ENCODE measurements at regions not wholly inside any gene's neighbourhood (a gene's known extent, or its start where the extent isn't known, plus 50 kb on each side); places are given as distances from the start of the nearest gene placed in this dataset.

- no peak for DNase-seq
Measured at GRCh38 chr3:73783811-73784210, 159.1 kb upstream of the PDZRN3 start.

GRCh38 chr3:73781541-73781940, 156.8 kb upstream of the PDZRN3 start:
- DNase-seq: no peak

GRCh38 chr3:73774645-73775044, 149.9 kb upstream of the PDZRN3 start:
- DNase-seq: no peak

GRCh38 chr3:73773233-73773632, 148.5 kb upstream of the PDZRN3 start:
- no peak for DNase-seq

- DNase-seq: no peak
Measured at GRCh38 chr3:73772076-73772886, 147.5 kb upstream of the PDZRN3 start.

GRCh38 chr3:73768524-73769308, 144.0 kb upstream of the PDZRN3 start:
- no peak for DNase-seq

- DNase-seq: no peak
Measured at GRCh38 chr3:73766599-73767381, 142.0 kb upstream of the PDZRN3 start.

- no peak for DNase-seq
Measured at GRCh38 chr3:73765878-73766545, 141.3 kb upstream of the PDZRN3 start.

- DNase-seq: no peak
Measured at GRCh38 chr3:73762855-73763254, 138.1 kb upstream of the PDZRN3 start.

GRCh38 chr3:73759297-73759711, 134.6 kb upstream of the PDZRN3 start:
- DNase-seq: no peak

- DNase-seq: no peak
Measured at GRCh38 chr3:73757536-73757935, 132.8 kb upstream of the PDZRN3 start.

GRCh38 chr3:73753985-73754384, 129.2 kb upstream of the PDZRN3 start:
- DNase-seq: no peak

- DNase-seq: no peak
Measured at GRCh38 chr3:73752338-73752737, 127.6 kb upstream of the PDZRN3 start.

- DNase-seq: no peak
Measured at GRCh38 chr3:73746623-73747022, 121.9 kb upstream of the PDZRN3 start.

- DNase-seq: no peak
Measured at GRCh38 chr3:73745526-73746191, 120.9 kb upstream of the PDZRN3 start.

GRCh38 chr3:73743551-73743950, 118.8 kb upstream of the PDZRN3 start:
- DNase-seq: no peak

GRCh38 chr3:73739791-73740453, 115.2 kb upstream of the PDZRN3 start:
- DNase-seq: no peak

- no peak for DNase-seq
Measured at GRCh38 chr3:73738711-73739110, 114.0 kb upstream of the PDZRN3 start.

GRCh38 chr3:73734211-73735089, 109.7 kb upstream of the PDZRN3 start:
- DNase-seq: no peak

GRCh38 chr3:73733746-73734145, 109.0 kb upstream of the PDZRN3 start:
- DNase-seq: no peak
